Mononuclear cell (primary cell): ENCODE measurements at regions not wholly inside any gene's neighbourhood (a gene's known extent, or its start where the extent isn't known, plus 50 kb on each side); places are given as distances from the start of the nearest gene placed in this dataset.
"Not testable (repeated sequence)": the region's sequence is repeated elsewhere in the genome, so short reads cannot be mapped to it uniquely, and the experiment has no call there.

Experiments used
- H3K27me3 ChIP-seq: 2 replicates; pipeline ENCODE4 v1.6.0; 2011; ENCODE audit warnings: low read length, control low read depth; ENCODE audit not compliant: insufficient read depth
- H3K4me1 ChIP-seq: 2 replicates; pipeline ENCODE4 v1.5.1; 2011; ENCODE audit warnings: mild to moderate bottlenecking, low read length, control low read depth; ENCODE audit not compliant: insufficient read depth
- H3K4me3 ChIP-seq: 2 replicates; pipeline ENCODE4 v1.5.1; 2011; ENCODE audit warnings: mild to moderate bottlenecking, low read length, moderate library complexity
- H3K9me3 ChIP-seq: 2 replicates; pipeline ENCODE4 v1.5.1; 2011; ENCODE audit warnings: low read depth, mild to moderate bottlenecking, control low read depth, low read length

GRCh38 chr15:31222773-31223341 lies 103.8 kb upstream of the KLF13 start:
- Histone ChIP-seq H3K4me1 (peaks cover 68% of the 10 kb centered on the region), H3K27me3 (no peaks in the 10 kb centered on the region), H3K9me3 (no peaks in the 10 kb centered on the region), H3K4me3 (no peak overlapping the region)

- Histone ChIP-seq H3K9me3 (no peaks in the 10 kb centered on the region), H3K4me3 (no peak overlapping the region), H3K27me3 (no peaks in the 10 kb centered on the region), H3K4me1 (peaks cover 69% of the 10 kb centered on the region)
These were observed 102.9 kb upstream of the KLF13 start for GRCh38 chr15:31223478-31224350.

- not testable (repeated sequence) for H3K4me3 ChIP-seq, H3K27me3 ChIP-seq, H3K9me3 ChIP-seq
- peaks cover 71% of the 10 kb centered on the region for H3K4me1 ChIP-seq
These were observed 102.0 kb upstream of the KLF13 start for GRCh38 chr15:31224661-31225060.

GRCh38 chr15:31225356-31225955 lies 101.2 kb upstream of the KLF13 start:
- Histone ChIP-seq H3K4me3 (no peak overlapping the region), H3K27me3 (no peaks in the 10 kb centered on the region), H3K4me1 (peaks cover 76% of the 10 kb centered on the region), H3K9me3 (no peaks in the 10 kb centered on the region)

- Histone ChIP-seq H3K9me3 (no peaks in the 10 kb centered on the region), H3K4me3 (no peak overlapping the region), H3K4me1 (peaks cover 77% of the 10 kb centered on the region), H3K27me3 (no peaks in the 10 kb centered on the region)
These were observed 100.6 kb upstream of the KLF13 start for GRCh38 chr15:31226021-31226420.

- H3K9me3 ChIP-seq, result no peaks in the 10 kb centered on the region
These were observed 99.4 kb upstream of the KLF13 start for GRCh38 chr15:31227235-31227634.

GRCh38 chr15:31228011-31228484 lies 98.6 kb upstream of the KLF13 start:
- Histone ChIP-seq H3K27me3 (no peaks in the 10 kb centered on the region), H3K9me3 (no peaks in the 10 kb centered on the region), H3K4me3 (no peak overlapping the region), H3K4me1 (peaks cover 61% of the 10 kb centered on the region)

More at GRCh38 chr15:31227235-31227634, 99.4 kb upstream of the KLF13 start:
- no peak overlapping the region for H3K4me3 ChIP-seq
- H3K4me1 ChIP-seq, result peaks cover 67% of the 10 kb centered on the region
- no peaks in the 10 kb centered on the region for H3K27me3 ChIP-seq

- H3K4me1 ChIP-seq, result peaks cover 51% of the 10 kb centered on the region
- H3K4me3 ChIP-seq, result no peak overlapping the region
- H3K27me3 ChIP-seq, result no peaks in the 10 kb centered on the region
- no peaks in the 10 kb centered on the region for H3K9me3 ChIP-seq
These were observed 97.4 kb upstream of the KLF13 start for GRCh38 chr15:31228980-31229826.

- Histone ChIP-seq H3K4me1 (peaks cover 48% of the 10 kb centered on the region), H3K27me3 (no peaks in the 10 kb centered on the region), H3K9me3 (no peaks in the 10 kb centered on the region), H3K4me3 (no peak overlapping the region)
These were observed 95.8 kb upstream of the KLF13 start for GRCh38 chr15:31230630-31231485.

GRCh38 chr15:31234815-31235214 lies 91.8 kb upstream of the KLF13 start:
- Histone ChIP-seq H3K4me1 (peaks cover 49% of the 10 kb centered on the region), H3K9me3 (no peaks in the 10 kb centered on the region), H3K4me3 (no peak overlapping the region), H3K27me3 (no peaks in the 10 kb centered on the region)

GRCh38 chr15:31235311-31236183 lies 91.1 kb upstream of the KLF13 start:
- no peak overlapping the region for H3K4me3 ChIP-seq
- H3K4me1 ChIP-seq, result peaks cover 43% of the 10 kb centered on the region
- H3K27me3 ChIP-seq, result no peaks in the 10 kb centered on the region
- no peaks in the 10 kb centered on the region for H3K9me3 ChIP-seq

- Histone ChIP-seq H3K4me1 (peaks cover 47% of the 10 kb centered on the region), H3K9me3 (no peaks in the 10 kb centered on the region), H3K4me3 (no peak overlapping the region), H3K27me3 (no peaks in the 10 kb centered on the region)
These were observed 90.2 kb upstream of the KLF13 start for GRCh38 chr15:31236184-31237042.

GRCh38 chr15:31237043-31237324 lies 89.7 kb upstream of the KLF13 start:
- H3K4me3 ChIP-seq, result no peak overlapping the region
- peaks cover 53% of the 10 kb centered on the region for H3K4me1 ChIP-seq
- no peaks in the 10 kb centered on the region for H3K27me3 ChIP-seq
- H3K9me3 ChIP-seq, result no peaks in the 10 kb centered on the region
